ENCODE measurements at regions not wholly inside any gene's neighbourhood (a gene's known extent, or its start where the extent isn't known, plus 50 kb on each side); places are given as distances from the start of the nearest gene placed in this dataset.

GRCh38 chrX:45860450-45860849, 659.8 kb upstream of the DIPK2B start:
- TF ChIP-seq POLR2A (IDR thresholded peaks at IDR 0.05; ENCODE audit: low read depth, low read length) (no peak), TAF1 (IDR thresholded peaks at IDR 0.05; ENCODE audit: low read depth, low read length) (no peak), POLR2AphosphoS5 (IDR thresholded peaks at IDR 0.05; ENCODE audit: low read depth, low read length) (no peak), SPI1 (IDR thresholded peaks at IDR 0.05; ENCODE audit: low read depth, low read length) (no peak), PAX5 (IDR thresholded peaks at IDR 0.05; ENCODE audit: insufficient read depth, low read length, severe bottlenecking) (no peak)
